Neural cell (in vitro differentiated cells): ENCODE measurements at regions not wholly inside any gene's neighbourhood (a gene's known extent, or its start where the extent isn't known, plus 50 kb on each side); places are given as distances from the start of the nearest gene placed in this dataset.

Source experiments
- H2AFZ ChIP-seq: fragments of 200-600, 300-800 bp; sonication (generic), shearing (Covaris generic); 2 replicates; pipeline ENCODE4 v1.6.0; 2014; ENCODE audit warnings: low read depth, mild to moderate bottlenecking, antibody characterized with exemption, low read length, moderate library complexity
- H3F3A ChIP-seq: fragments of 200-600 bp; shearing (Covaris generic); 2 replicates; pipeline ENCODE4 v1.6.1; 2016; ENCODE audit warnings: mild to moderate bottlenecking, moderate library complexity, mixed read lengths, antibody characterized with exemption, low read length; ENCODE audit not compliant: insufficient read depth, poor library complexity, severe bottlenecking
- H3K27ac ChIP-seq: fragments of 200-600, 300-800 bp; sonication (generic), shearing (Covaris generic); 2 replicates; pipeline ENCODE4 v1.5.1; 2014; ENCODE audit warnings: mild to moderate bottlenecking, low read length, moderate library complexity
- H3K27me3 ChIP-seq: fragments of 300-800, 200-600 bp; sonication (generic), shearing (Covaris generic); 2 replicates; pipeline ENCODE4 v1.6.0; 2014; ENCODE audit warnings: mild to moderate bottlenecking, low read depth, low read length, moderate library complexity; ENCODE audit not compliant: insufficient read depth
- H3K36me3 ChIP-seq: fragments of 300-800, 200-600 bp; sonication (generic), shearing (Covaris generic); 2 replicates; pipeline ENCODE4 v1.5.1; 2014; ENCODE audit warnings: mild to moderate bottlenecking, antibody characterized with exemption, low read length, moderate library complexity; ENCODE audit not compliant: insufficient read depth
- H3K4me2 ChIP-seq: fragments of 300-800, 200-600 bp; sonication (generic), shearing (Covaris generic); 2 replicates; pipeline ENCODE4 v1.6.0; 2014; ENCODE audit warnings: mild to moderate bottlenecking, low read length
- H3K4me3 ChIP-seq: fragments of 300-800, 200-600 bp; sonication (generic), shearing (Covaris generic); 2 replicates; pipeline ENCODE4 v1.5.1; 2014; ENCODE audit warnings: mild to moderate bottlenecking, low read length, moderate library complexity
- H3K79me2 ChIP-seq: fragments of 200-600 bp; shearing (Covaris generic); replicated peaks from 2 replicates; pipeline ENCODE4 v1.6.0; 2014; ENCODE audit warnings: mild to moderate bottlenecking, low read length, moderate library complexity; ENCODE audit not compliant: insufficient read depth
- H3K9ac ChIP-seq: fragments of 300-800, 200-600 bp; sonication (generic), shearing (Covaris generic); 2 replicates; pipeline ENCODE4 v1.6.1; 2016; ENCODE audit warnings: mild to moderate bottlenecking, low read length, mixed read lengths
- H3K9me2 ChIP-seq: fragments of 200-600 bp; shearing (Covaris generic); 2 replicates; pipeline ENCODE4 v1.6.1; 2016; ENCODE audit warnings: mild to moderate bottlenecking, low read length, mixed read lengths; ENCODE audit not compliant: insufficient read depth
- H3K9me3 ChIP-seq: fragments of 200-600, 300-800 bp; sonication (generic), shearing (Covaris generic); 2 replicates; pipeline ENCODE4 v1.6.1; 2016; ENCODE audit warnings: mild to moderate bottlenecking, mixed run types, low read length, moderate library complexity, mixed read lengths
- H4K20me1 ChIP-seq: fragments of 200-600 bp; shearing (Covaris generic); 2 replicates; pipeline ENCODE4 v1.6.1; 2016; ENCODE audit warnings: mild to moderate bottlenecking, mixed run types; ENCODE audit not compliant: insufficient read depth
- CTCF ChIP-seq: fragments of 450-650 bp; IDR thresholded peaks from 2 replicates; pipeline ENCODE4 v1.5.1; 2014; ENCODE audit warnings: antibody characterized with exemption, mild to moderate bottlenecking, moderate library complexity; ENCODE audit not compliant: poor library complexity, severe bottlenecking
- EP300 ChIP-seq: fragments of 450-650 bp; conservative IDR thresholded peaks from 2 replicates; pipeline ENCODE4 v1.6.1; 2014; ENCODE audit warnings: antibody characterized with exemption, mild to moderate bottlenecking, moderate library complexity; ENCODE audit not compliant: poor library complexity, severe bottlenecking
- EZH2 ChIP-seq: fragments of 200-600, 300-800 bp; shearing (Covaris generic), sonication (generic); IDR thresholded peaks from 2 replicates; pipeline ENCODE4 v1.6.1; 2014; ENCODE audit warnings: antibody characterized with exemption, low read length, borderline replicate concordance, mild to moderate bottlenecking; ENCODE audit not compliant: insufficient read depth, poor library complexity, severe bottlenecking
- MXI1 ChIP-seq: fragments of 450-650 bp; conservative IDR thresholded peaks from 2 replicates; pipeline ENCODE4 v1.6.1; 2014; ENCODE audit warnings: antibody characterized with exemption, mild to moderate bottlenecking; ENCODE audit not compliant: poor library complexity, severe bottlenecking
- POLR2AphosphoS5 ChIP-seq: IDR thresholded peaks from 2 replicates; pipeline ENCODE4 v1.6.1; 2012
- RAD21 ChIP-seq: fragments of 450-650 bp; conservative IDR thresholded peaks from 2 replicates; pipeline ENCODE4 v1.6.1; 2014; ENCODE audit warnings: antibody characterized with exemption, mild to moderate bottlenecking, moderate library complexity
- REST ChIP-seq: IDR thresholded peaks from 2 replicates; pipeline ENCODE4 v1.6.1; 2012; ENCODE audit warnings: borderline replicate concordance
- SMC3 ChIP-seq: fragments of 450-650 bp; conservative IDR thresholded peaks from 2 replicates; pipeline ENCODE4 v1.6.1; 2014; ENCODE audit warnings: antibody characterized with exemption, mild to moderate bottlenecking, moderate library complexity; ENCODE audit not compliant: poor library complexity
- TAF1 ChIP-seq: IDR thresholded peaks from 2 replicates; pipeline ENCODE4 v1.6.1; 2012; ENCODE audit warnings: low read depth

GRCh38 chr11:21704539-21704938 is 488.3 kb upstream of the ANO5 start:
- Histone ChIP-seq H3K79me2 (no peaks in the 10 kb centered on the region), H3K9me2 (no peaks in the 10 kb centered on the region), H3K9ac (no peak overlapping the region), H2AFZ (no peak overlapping the region), H3F3A (no peaks in the 10 kb centered on the region), H3K9me3 (no peaks in the 10 kb centered on the region), H3K4me2 (no peak overlapping the region), H3K27ac (no peak overlapping the region), H3K4me3 (no peak overlapping the region), H3K27me3 (no peaks in the 10 kb centered on the region), H3K36me3 (no peaks in the 10 kb centered on the region), H4K20me1 (no peaks in the 10 kb centered on the region)
- TF ChIP-seq POLR2AphosphoS5 (no peak), REST (no peak), SMC3 (no peak), MXI1 (no peak), EP300 (no peak), EZH2 (no peak), TAF1 (no peak), CTCF (no peak), RAD21 (no peak)

- H3K79me2 ChIP-seq: no peaks in the 10 kb centered on the region
- no peak overlapping the region for H3K9ac ChIP-seq
- no peaks in the 10 kb centered on the region for H3F3A ChIP-seq
- H3K36me3 ChIP-seq: no peaks in the 10 kb centered on the region
- H4K20me1 ChIP-seq: no peaks in the 10 kb centered on the region
- no peaks in the 10 kb centered on the region for H3K27me3 ChIP-seq
- TF ChIP-seq REST (no peak), MXI1 (no peak), EP300 (no peak), RAD21 (no peak), POLR2AphosphoS5 (no peak), EZH2 (no peak), SMC3 (no peak), CTCF (no peak)
- no peaks in the 10 kb centered on the region for H3K9me3 ChIP-seq
- no peaks in the 10 kb centered on the region for H3K9me2 ChIP-seq
- H3K4me2 ChIP-seq: no peak overlapping the region
- H2AFZ ChIP-seq: no peak overlapping the region
- no peak overlapping the region for H3K4me3 ChIP-seq
- H3K27ac ChIP-seq: no peak overlapping the region
These were observed 485.7 kb upstream of the ANO5 start for GRCh38 chr11:21707116-21707739.
